ENCODE measurements at regions not wholly inside any gene's neighbourhood (a gene's known extent, or its start where the extent isn't known, plus 50 kb on each side); places are given as distances from the start of the nearest gene placed in this dataset.

GRCh38 chr9:89969156-89969675, 364.4 kb downstream of the GADD45G start:
- TF ChIP-seq CTCF (IDR thresholded peaks at IDR 0.05; ENCODE audit: low read length) (no peak), EZH2 (IDR thresholded peaks at IDR 0.05; ENCODE audit: borderline replicate concordance, low read length) (no peak)

All from OCI-LY1 (cell line).